ENCODE measurements at regions not wholly inside any gene's neighbourhood (a gene's known extent, or its start where the extent isn't known, plus 50 kb on each side); places are given as distances from the start of the nearest gene placed in this dataset.
A peak's percentile ranks its signal among the peaks of the same experiment; 100 is the strongest.

DNA sequence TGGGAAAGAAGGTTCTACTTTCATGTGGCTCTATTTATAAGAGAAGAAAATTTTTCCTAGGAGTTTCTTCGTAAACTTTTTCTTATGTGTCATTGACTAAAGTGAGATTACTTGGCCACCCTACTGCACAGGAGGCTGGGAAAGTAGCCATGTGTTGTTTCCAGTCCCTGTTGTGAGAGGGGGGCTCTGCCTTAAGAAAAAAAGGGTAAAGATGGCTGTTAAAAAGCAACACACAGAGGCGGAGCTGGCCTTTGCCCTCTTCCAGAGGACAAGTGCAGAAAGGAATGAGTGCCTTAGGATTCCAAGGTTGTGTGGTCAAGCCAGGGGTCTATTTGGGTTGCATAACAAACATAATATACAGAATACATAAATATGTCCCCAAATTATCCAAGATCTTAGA, 230.0 kb upstream of the CXCR4 start:
- DNase-seq (ENCODE audit: low read depth, low spot score) (no peak), ATAC-seq (no peak)
- intact Hi-C loops (cut with micrococcal nuclease; ENCODE audit: unreplicated experiment) (no loop called here), in situ Hi-C loops (cut with HindIII; ENCODE audit: low pct_unique_long_range_greater_than_20kb, low sequenced_read_pairs) (no loop called here)
- ChIA-PET CTCF (no interaction called here), POLR2A (no interaction called here)
- no peaks in the 10 kb centered on the region for H3K27me3 ChIP-seq (ENCODE audit: control insufficient read depth, insufficient read depth, low read length)
- no peaks in the 10 kb centered on the region for H3K9me3 ChIP-seq (ENCODE audit: control insufficient read depth, insufficient read depth, low read depth, low read length)
- H3K27ac ChIP-seq (ENCODE audit: low read length), result no peak overlapping the region
- no TSS peak for BruUV-seq (replicated peaks)
- no peaks in the 10 kb centered on the region for H3K4me1 ChIP-seq (ENCODE audit: control insufficient read depth, insufficient read depth, low read length)
- TF ChIP-seq, protein P1, sequence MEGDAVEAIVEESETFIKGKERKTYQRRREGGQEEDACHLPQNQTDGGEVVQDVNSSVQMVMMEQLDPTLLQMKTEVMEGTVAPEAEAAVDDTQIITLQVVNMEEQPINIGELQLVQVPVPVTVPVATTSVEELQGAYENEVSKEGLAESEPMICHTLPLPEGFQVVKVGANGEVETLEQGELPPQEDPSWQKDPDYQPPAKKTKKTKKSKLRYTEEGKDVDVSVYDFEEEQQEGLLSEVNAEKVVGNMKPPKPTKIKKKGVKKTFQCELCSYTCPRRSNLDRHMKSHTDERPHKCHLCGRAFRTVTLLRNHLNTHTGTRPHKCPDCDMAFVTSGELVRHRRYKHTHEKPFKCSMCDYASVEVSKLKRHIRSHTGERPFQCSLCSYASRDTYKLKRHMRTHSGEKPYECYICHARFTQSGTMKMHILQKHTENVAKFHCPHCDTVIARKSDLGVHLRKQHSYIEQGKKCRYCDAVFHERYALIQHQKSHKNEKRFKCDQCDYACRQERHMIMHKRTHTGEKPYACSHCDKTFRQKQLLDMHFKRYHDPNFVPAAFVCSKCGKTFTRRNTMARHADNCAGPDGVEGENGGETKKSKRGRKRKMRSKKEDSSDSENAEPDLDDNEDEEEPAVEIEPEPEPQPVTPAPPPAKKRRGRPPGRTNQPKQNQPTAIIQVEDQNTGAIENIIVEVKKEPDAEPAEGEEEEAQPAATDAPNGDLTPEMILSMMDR (IDR thresholded peaks at IDR 0.05), result no peak
- no peak for TF ChIP-seq SIN3A (IDR thresholded peaks at IDR 0.05; ENCODE audit: borderline replicate concordance, insufficient read depth, low read depth, low read length)
- TF ChIP-seq, protein P2, sequence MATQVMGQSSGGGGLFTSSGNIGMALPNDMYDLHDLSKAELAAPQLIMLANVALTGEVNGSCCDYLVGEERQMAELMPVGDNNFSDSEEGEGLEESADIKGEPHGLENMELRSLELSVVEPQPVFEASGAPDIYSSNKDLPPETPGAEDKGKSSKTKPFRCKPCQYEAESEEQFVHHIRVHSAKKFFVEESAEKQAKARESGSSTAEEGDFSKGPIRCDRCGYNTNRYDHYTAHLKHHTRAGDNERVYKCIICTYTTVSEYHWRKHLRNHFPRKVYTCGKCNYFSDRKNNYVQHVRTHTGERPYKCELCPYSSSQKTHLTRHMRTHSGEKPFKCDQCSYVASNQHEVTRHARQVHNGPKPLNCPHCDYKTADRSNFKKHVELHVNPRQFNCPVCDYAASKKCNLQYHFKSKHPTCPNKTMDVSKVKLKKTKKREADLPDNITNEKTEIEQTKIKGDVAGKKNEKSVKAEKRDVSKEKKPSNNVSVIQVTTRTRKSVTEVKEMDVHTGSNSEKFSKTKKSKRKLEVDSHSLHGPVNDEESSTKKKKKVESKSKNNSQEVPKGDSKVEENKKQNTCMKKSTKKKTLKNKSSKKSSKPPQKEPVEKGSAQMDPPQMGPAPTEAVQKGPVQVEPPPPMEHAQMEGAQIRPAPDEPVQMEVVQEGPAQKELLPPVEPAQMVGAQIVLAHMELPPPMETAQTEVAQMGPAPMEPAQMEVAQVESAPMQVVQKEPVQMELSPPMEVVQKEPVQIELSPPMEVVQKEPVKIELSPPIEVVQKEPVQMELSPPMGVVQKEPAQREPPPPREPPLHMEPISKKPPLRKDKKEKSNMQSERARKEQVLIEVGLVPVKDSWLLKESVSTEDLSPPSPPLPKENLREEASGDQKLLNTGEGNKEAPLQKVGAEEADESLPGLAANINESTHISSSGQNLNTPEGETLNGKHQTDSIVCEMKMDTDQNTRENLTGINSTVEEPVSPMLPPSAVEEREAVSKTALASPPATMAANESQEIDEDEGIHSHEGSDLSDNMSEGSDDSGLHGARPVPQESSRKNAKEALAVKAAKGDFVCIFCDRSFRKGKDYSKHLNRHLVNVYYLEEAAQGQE (IDR thresholded peaks at IDR 0.05; ENCODE audit: insufficient read depth in 1 of 2, low read depth in 2 of 2, low read length in 1 of 2), result no peak
- no peak for TF ChIP-seq TCF7L2 (IDR thresholded peaks at IDR 0.05; ENCODE audit: low read depth, low read length)
- no peak for TF ChIP-seq POLR2AphosphoS5 (IDR thresholded peaks at IDR 0.05; ENCODE audit: low read depth, low read length)
- no peaks in the 10 kb centered on the region for H3K36me3 ChIP-seq (ENCODE audit: control insufficient read depth, insufficient read depth, low read length)
- H3K4me3 ChIP-seq (ENCODE audit: low read depth in 2 of 2, low read length in 2 of 2), result no peak overlapping the region

DNA sequence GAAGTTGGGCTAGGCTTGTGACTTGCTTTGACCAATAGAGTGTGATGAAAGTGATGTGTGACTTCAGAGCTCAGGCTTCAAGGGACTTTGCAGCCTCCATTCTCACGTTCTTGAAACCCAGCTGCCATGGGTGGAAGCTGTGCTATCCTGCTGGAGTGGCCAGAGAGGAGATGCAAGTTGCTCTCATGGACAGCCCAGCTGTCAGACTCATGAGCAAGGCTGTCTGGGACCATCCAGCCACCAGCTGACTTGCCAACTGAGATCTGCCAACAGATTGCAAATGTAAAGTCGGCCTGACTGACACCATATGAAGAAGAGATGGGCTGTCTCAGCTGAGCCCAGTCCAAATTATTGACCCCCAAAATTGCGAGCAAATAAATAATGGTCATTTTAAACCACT, 226.4 kb upstream of the CXCR4 start:
- no peak for DNase-seq (ENCODE audit: low read depth, low spot score)
- TF ChIP-seq, protein P2 (IDR thresholded peaks at IDR 0.05; ENCODE audit: insufficient read depth in 1 of 2, low read depth in 2 of 2, low read length in 1 of 2), result no peak
- no peak for TF ChIP-seq POLR2AphosphoS5 (IDR thresholded peaks at IDR 0.05; ENCODE audit: low read depth, low read length)
- TF ChIP-seq, protein P1 (IDR thresholded peaks at IDR 0.05), result no peak
- TF ChIP-seq SIN3A (IDR thresholded peaks at IDR 0.05; ENCODE audit: borderline replicate concordance, insufficient read depth, low read depth, low read length), result no peak
- no peak for TF ChIP-seq TCF7L2 (IDR thresholded peaks at IDR 0.05; ENCODE audit: low read depth, low read length)
- no peak overlapping the region for H3K27ac ChIP-seq (ENCODE audit: low read length)
- POLR2A ChIA-PET, result no interaction called here
- intact Hi-C loops (cut with micrococcal nuclease; ENCODE audit: unreplicated experiment) (no loop called here), in situ Hi-C loops (cut with HindIII; ENCODE audit: low pct_unique_long_range_greater_than_20kb, low sequenced_read_pairs) (no loop called here)
- no peak overlapping the region for H3K4me3 ChIP-seq (ENCODE audit: low read depth in 2 of 2, low read length in 2 of 2)
- no TSS peak for BruUV-seq (replicated peaks)
- no peaks in the 10 kb centered on the region for H3K9me3 ChIP-seq (ENCODE audit: control insufficient read depth, insufficient read depth, low read depth, low read length)
- H3K36me3 ChIP-seq (ENCODE audit: control insufficient read depth, insufficient read depth, low read length), result no peaks in the 10 kb centered on the region
- no peaks in the 10 kb centered on the region for H3K4me1 ChIP-seq (ENCODE audit: control insufficient read depth, insufficient read depth, low read length)
- H3K27me3 ChIP-seq (ENCODE audit: control insufficient read depth, insufficient read depth, low read length), result no peaks in the 10 kb centered on the region
- peak; percentile 60; the same call in 1 of the 2 replicates for ATAC-seq
- CTCF ChIA-PET, result no interaction called here
